Stimulated activated CD8-positive, alpha-beta memory T cell treated with anti-CD3 and anti-CD28 coated beads, Interleukin-12 subunit alpha, Interleukin-12 subunit beta, amount 100 ng/mL, for 1 hour (primary cell): ENCODE measurements at regions not wholly inside any gene's neighbourhood (a gene's known extent, or its start where the extent isn't known, plus 50 kb on each side); places are given as distances from the start of the nearest gene placed in this dataset.

Experiments used
- DNase-seq: peaks from one replicate; pipeline ENCODE4 v3.0.0-alpha.2; 2020; ENCODE audit warnings: low read depth

- DNase-seq = no peak
Observed at GRCh38 chr3:68306571-68306970, 625.8 kb downstream of the TAFA4 start.

GRCh38 chr3:68295457-68295856 lies 636.9 kb downstream of the TAFA4 start:
- DNase-seq = no peak

GRCh38 chr3:68290333-68290732 lies 635.9 kb upstream of the SUCLG2 start:
- no peak for DNase-seq

GRCh38 chr3:68288085-68288484 lies 633.7 kb upstream of the SUCLG2 start:
- no peak for DNase-seq

GRCh38 chr3:68287101-68287500 lies 632.7 kb upstream of the SUCLG2 start:
- DNase-seq = no peak

- no peak for DNase-seq
Observed at GRCh38 chr3:68274286-68274685, 619.9 kb upstream of the SUCLG2 start.

- DNase-seq = no peak
Observed at GRCh38 chr3:68271145-68271544, 616.7 kb upstream of the SUCLG2 start.

GRCh38 chr3:68256635-68257223 lies 602.3 kb upstream of the SUCLG2 start:
- no peak for DNase-seq

- no peak for DNase-seq
Observed at GRCh38 chr3:68249265-68249664, 594.9 kb upstream of the SUCLG2 start.

- no peak for DNase-seq
Observed at GRCh38 chr3:68242606-68243005, 588.2 kb upstream of the SUCLG2 start.

GRCh38 chr3:68239542-68239941 lies 585.1 kb upstream of the SUCLG2 start:
- no peak for DNase-seq

- no peak for DNase-seq
Observed at GRCh38 chr3:68234076-68234780, 579.8 kb upstream of the SUCLG2 start.

- no peak for DNase-seq
Observed at GRCh38 chr3:68228856-68229255, 574.4 kb upstream of the SUCLG2 start.

GRCh38 chr3:68220832-68221231 lies 566.4 kb upstream of the SUCLG2 start:
- DNase-seq = no peak

GRCh38 chr3:68211637-68212036 lies 557.2 kb upstream of the SUCLG2 start:
- no peak for DNase-seq

GRCh38 chr3:68210635-68211034 lies 556.2 kb upstream of the SUCLG2 start:
- no peak for DNase-seq

GRCh38 chr3:68207327-68207726 lies 552.9 kb upstream of the SUCLG2 start:
- no peak for DNase-seq

GRCh38 chr3:68206524-68207117 lies 552.2 kb upstream of the SUCLG2 start:
- no peak for DNase-seq

- DNase-seq = no peak
Observed at GRCh38 chr3:68186733-68187132, 532.3 kb upstream of the SUCLG2 start.

- no peak for DNase-seq
Observed at GRCh38 chr3:68176600-68176999, 522.2 kb upstream of the SUCLG2 start.

GRCh38 chr3:68173012-68173634 lies 518.7 kb upstream of the SUCLG2 start:
- DNase-seq = no peak

GRCh38 chr3:68172039-68172438 lies 517.6 kb upstream of the SUCLG2 start:
- DNase-seq = no peak

GRCh38 chr3:68163968-68164367 lies 509.6 kb upstream of the SUCLG2 start:
- DNase-seq = no peak
